IMR-90 (cell line): ENCODE measurements at regions not wholly inside any gene's neighbourhood (a gene's known extent, or its start where the extent isn't known, plus 50 kb on each side); places are given as distances from the start of the nearest gene placed in this dataset.
"Not testable (repeated sequence)": the region's sequence is repeated elsewhere in the genome, so short reads cannot be mapped to it uniquely, and the experiment has no call there.

ENCODE experiments used
- ATAC-seq: fragments of 200-7000 bp; cut with Tn5 transposase; 2 replicates; pipeline ENCODE4 v1.9.1; 2020; ENCODE audit warnings: low read depth, mild to moderate bottlenecking, moderate library complexity
- BruUV-seq: library from RNA; stranded (reverse); fragments of 400-500 nt; replicated peaks from 2 replicates; lab custom pipeline; 2021; lab: Mats Ljungman, UMichigan
- CTCF ChIA-PET: fragments of 300-600 bp; formaldehyde crosslinking; extraction: SDS; loops from one replicate; lab custom pipeline; 2021; ENCODE audit warnings: antibody characterized with exemption; lab: Yijun Ruan, JAX
- POLR2A ChIA-PET: fragments of 300-600 bp; sonication (Branson Sonifier 250); formaldehyde crosslinking; loops from one replicate; lab custom pipeline; 2022; ENCODE audit warnings: antibody characterized with exemption; ENCODE audit not compliant: unreplicated experiment; lab: Charles Lee
- DNase-seq: peaks from one replicate; pipeline ENCODE4 v3.0.0; 2013
- H2AFZ ChIP-seq: replicated peaks from 2 replicates; pipeline ENCODE3; 2013; ENCODE audit warnings: low read length, mild to moderate bottlenecking; ENCODE audit not compliant: poor library complexity
- H2AK5ac ChIP-seq: 2 replicates; pipeline ENCODE4 v1.6.1; 2013; ENCODE audit warnings: low read depth, low read length, inconsistent platforms
- H2AK9ac ChIP-seq: replicated peaks from 2 replicates; pipeline ENCODE3; 2013; ENCODE audit warnings: mild to moderate bottlenecking, low read depth, low read length, moderate library complexity; ENCODE audit not compliant: poor library complexity
- H2BK120ac ChIP-seq: 2 replicates; pipeline ENCODE4 v1.6.1; 2013; ENCODE audit warnings: low read depth, low read length, inconsistent platforms
- H2BK15ac ChIP-seq: 3 replicates; pipeline ENCODE4 v1.6.1; 2013; ENCODE audit warnings: low read depth, low read length, inconsistent platforms
- H2BK20ac ChIP-seq: 2 replicates; pipeline ENCODE4 v1.6.1; 2013; ENCODE audit warnings: low read depth, mild to moderate bottlenecking, inconsistent platforms, low read length, moderate library complexity
- H2BK5ac ChIP-seq: 2 replicates; pipeline ENCODE4 v1.6.1; 2013; ENCODE audit warnings: mild to moderate bottlenecking, low read depth, low read length, inconsistent platforms; ENCODE audit not compliant: poor library complexity, severe bottlenecking
- H3K14ac ChIP-seq: replicated peaks from 2 replicates; pipeline ENCODE4 v1.6.1; 2013; ENCODE audit warnings: low read depth, low read length, inconsistent platforms
- H3K18ac ChIP-seq: 2 replicates; pipeline ENCODE4 v1.6.1; 2013; ENCODE audit warnings: low read depth, low read length, control low read depth
- H3K23ac ChIP-seq: 2 replicates; pipeline ENCODE4 v1.6.1; 2013; ENCODE audit warnings: low read depth, low read length, inconsistent platforms
- H3K27ac ChIP-seq: 2 replicates; pipeline ENCODE4 v1.5.1; 2013; ENCODE audit warnings: mild to moderate bottlenecking, control low read depth, low read length; ENCODE audit not compliant: insufficient read depth
- H3K27me3 ChIP-seq: 2 replicates; pipeline ENCODE4 v1.6.1; 2013; ENCODE audit warnings: low read length; ENCODE audit not compliant: control insufficient read depth, insufficient read depth
- H3K36me3 ChIP-seq: 2 replicates; pipeline ENCODE4 v1.6.1; 2013; ENCODE audit warnings: low read length, mixed read lengths; ENCODE audit not compliant: control insufficient read depth, insufficient read depth
- H3K4ac ChIP-seq: 2 replicates; pipeline ENCODE4 v1.6.1; 2013; ENCODE audit warnings: low read depth, low read length, inconsistent platforms
- H3K4me1 ChIP-seq: 2 replicates; pipeline ENCODE4 v1.6.1; 2013; ENCODE audit warnings: low read length, mixed read lengths; ENCODE audit not compliant: control insufficient read depth, insufficient read depth
- H3K4me2 ChIP-seq: 2 replicates; pipeline ENCODE4 v1.6.1; 2013; ENCODE audit warnings: low read depth, mild to moderate bottlenecking, control low read depth, low read length, moderate library complexity
- H3K4me3 ChIP-seq: 2 replicates; pipeline ENCODE4 v1.5.1; 2013; ENCODE audit warnings: low read depth, mild to moderate bottlenecking, control low read depth, low read length, moderate library complexity; ENCODE audit not compliant: insufficient read depth
- H3K56ac ChIP-seq: 2 replicates; pipeline ENCODE4 v1.6.1; 2013; ENCODE audit warnings: low read length, inconsistent platforms; ENCODE audit not compliant: insufficient read depth; ENCODE audit errors: extremely low read depth
- H3K79me1 ChIP-seq, 2 experiments: 2 replicates each; pipeline ENCODE4 v1.6.1; 2013; ENCODE audit warnings: low read length in 2 of 2, inconsistent platforms in 1 of 2, low read depth in 1 of 2
- H3K9ac ChIP-seq: 2 replicates; pipeline ENCODE4 v1.6.1; 2013; ENCODE audit warnings: low read depth, low read length, control low read depth
- H3K9me1 ChIP-seq: 2 replicates; pipeline ENCODE4 v1.6.1; 2013; ENCODE audit warnings: low read length, inconsistent platforms; ENCODE audit not compliant: insufficient read depth
- H3K9me3 ChIP-seq: 2 replicates; pipeline ENCODE4 v1.6.1; 2013; ENCODE audit warnings: low read length; ENCODE audit not compliant: control insufficient read depth, insufficient read depth
- H4K20me1 ChIP-seq: 2 replicates; pipeline ENCODE4 v1.6.1; 2013; ENCODE audit warnings: low read length, inconsistent platforms; ENCODE audit not compliant: insufficient read depth
- H4K5ac ChIP-seq: 2 replicates; pipeline ENCODE4 v1.6.1; 2013; ENCODE audit warnings: mild to moderate bottlenecking, low read depth, low read length, control low read depth
- H4K8ac ChIP-seq, 2 experiments: 2 replicates each; pipeline ENCODE4 v1.6.1; 2013; ENCODE audit warnings: low read depth in 2 of 2, low read length in 2 of 2, control low read depth in 1 of 2, inconsistent platforms in 1 of 2
- H4K91ac ChIP-seq: 2 replicates; pipeline ENCODE4 v1.6.1; 2013; ENCODE audit warnings: low read depth, low read length, inconsistent platforms; ENCODE audit not compliant: insufficient read depth
- BHLHE40 ChIP-seq: fragments of 150-350 bp; IDR thresholded peaks from 2 replicates; pipeline ENCODE4 v1.6.1; 2016; ENCODE audit warnings: mild to moderate bottlenecking, low read depth, low read length
- CEBPB ChIP-seq: IDR thresholded peaks from 2 replicates; pipeline ENCODE4 v1.6.1; 2012; ENCODE audit warnings: low read depth, low read length, improper control_type of control experiment
- CTCF ChIP-seq: conservative IDR thresholded peaks from 2 replicates; pipeline ENCODE4 v1.5.1; 2012; ENCODE audit warnings: mild to moderate bottlenecking, low read depth, low read length, improper control_type of control experiment
- FOS ChIP-seq: fragments of 150-350 bp; IDR thresholded peaks from 2 replicates; pipeline ENCODE4 v1.6.1; 2016; ENCODE audit warnings: low read depth, low read length
- POLR2A ChIP-seq: IDR thresholded peaks from 2 replicates; pipeline ENCODE4 v1.6.1; 2012; ENCODE audit warnings: mild to moderate bottlenecking, low read depth, low read length
- RAD21 ChIP-seq: IDR thresholded peaks from 2 replicates; pipeline ENCODE4 v1.6.1; 2012; ENCODE audit warnings: low read length, improper control_type of control experiment
- WGBS, 2 experiments: methylation state at CpG; one replicate each; pipeline versions ENCODE4 v1.1.5 to v1.1.7; 2013; ENCODE audit warnings: missing lambda C conversion rate in 2 of 2; ENCODE audit not compliant: insufficient read length in 1 of 2; ENCODE audit errors: extremely low coverage in 2 of 2; 5-methylcytosine and 5-hydroxymethylcytosine counted together
- dilution Hi-C: fragments of 300-500 bp; cut with HindIII; formaldehyde crosslinking; loops from one replicate; pipeline ENCODE4 v1.14.3; 2018; ENCODE audit warnings: low sequenced_read_pairs; ENCODE audit not compliant: unreplicated experiment
- in situ Hi-C: fragments of 300-500 bp; cut with MboI; formaldehyde crosslinking; loops from 3 replicates; pipeline ENCODE4 v1.14.3; 2019; ENCODE audit warnings: low sequenced_read_pairs, inconsistent platforms, mixed read lengths
- intact Hi-C: fragments of 100-400 bp; cut with micrococcal nuclease; formaldehyde crosslinking; loops from 2 replicates; pipeline ENCODE4 v1.10.0; 2022

- DNase-seq, result no peak
- Histone ChIP-seq H2BK5ac (no peak overlapping the region), H2AK9ac (no peak overlapping the region), H3K9me1 (no peaks in the 10 kb centered on the region), H3K9ac (no peak overlapping the region), H3K56ac (no peak overlapping the region), H2BK20ac (no peak overlapping the region), H2AFZ (no peak overlapping the region), H4K20me1 (no peaks in the 10 kb centered on the region), H4K5ac (no peak overlapping the region), H3K4me3 (no peak overlapping the region), H3K27me3 (peaks cover 3% of the 10 kb centered on the region), H3K18ac (no peak overlapping the region), H3K4me2 (no peak overlapping the region), H3K23ac (no peak overlapping the region), H2AK5ac (no peak overlapping the region), H3K36me3 (no peaks in the 10 kb centered on the region), H4K8ac (no peak overlapping the region), H2BK15ac (no peak overlapping the region), H2BK120ac (no peak overlapping the region), H3K27ac (no peak overlapping the region), H3K4ac (no peak overlapping the region), H3K14ac (no peak overlapping the region), H4K91ac (no peak overlapping the region), H3K9me3 (no peaks in the 10 kb centered on the region; the same call in 1 of the 2 replicates), H3K79me1 (no peaks in the 10 kb centered on the region), H3K4me1 (no peaks in the 10 kb centered on the region)
- in situ Hi-C loops, result loop anchor here (25.0 kb wide), 1 partner anchor 480 kb away; no protein-coding TSS in a partner anchor
- dilution Hi-C loops, result no loop called here
- WGBS, 2 experiments, result 91% methylated on average over 6 of the region's 14 CpGs; no CpG with 5 or more reads in 1 of the 2 experiments
- ChIA-PET CTCF (no interaction called here), POLR2A (no interaction called here)
- TF ChIP-seq FOS (no peak), CTCF (no peak), CEBPB (no peak), POLR2A (no peak), RAD21 (no peak), BHLHE40 (no peak)
- no TSS peak for BruUV-seq
- intact Hi-C loops, result no loop called here
- no peak for ATAC-seq
Measured at GRCh38 chr7:4607311-4607729, 74.8 kb upstream of the FOXK1 start.

- ATAC-seq, H3K23ac ChIP-seq, H3K79me1 ChIP-seq, H3K27me3 ChIP-seq, H3K14ac ChIP-seq, dilution Hi-C loops, H3K56ac ChIP-seq, intact Hi-C loops, H3K18ac ChIP-seq, H3K4me2 ChIP-seq, H3K36me3 ChIP-seq, H2AK9ac ChIP-seq, H3K9me1 ChIP-seq, POLR2A ChIA-PET, H2BK5ac ChIP-seq, BruUV-seq, H2BK20ac ChIP-seq, H4K8ac ChIP-seq, H3K27ac ChIP-seq, H3K9me3 ChIP-seq, H3K4me3 ChIP-seq, H3K4ac ChIP-seq, H4K20me1 ChIP-seq, H4K5ac ChIP-seq, H3K4me1 ChIP-seq, H3K9ac ChIP-seq, H4K91ac ChIP-seq, DNase-seq, CTCF ChIA-PET, H2BK120ac ChIP-seq, H2AFZ ChIP-seq, H2AK5ac ChIP-seq, H2BK15ac ChIP-seq: not testable (repeated sequence)
- no CpG with 5 or more reads among the region's 7 CpGs for WGBS, 2 experiments
- in situ Hi-C loops, result loop anchor here (25.0 kb wide), 1 partner anchor 478 kb away; no protein-coding TSS in a partner anchor
Measured at GRCh38 chr7:4609576-4609975, 72.5 kb upstream of the FOXK1 start.
